NOMO-1 treated with DMSO at 0.1 percent for 48 hours (cell line): ENCODE measurements at regions not wholly inside any gene's neighbourhood (a gene's known extent, or its start where the extent isn't known, plus 50 kb on each side); places are given as distances from the start of the nearest gene placed in this dataset.

Experiments used
- DNase-seq: peaks from one replicate; lab custom pipeline; 2025; ENCODE audit not compliant: unreplicated experiment; lab: John Stamatoyannopoulos, UW

- no peak for DNase-seq
Observed at GRCh38 chr2:147792966-147793617, 51.7 kb upstream of the ACVR2A start.

- no peak for DNase-seq
Observed at GRCh38 chr2:147790580-147790979, 54.2 kb upstream of the ACVR2A start.

- no peak for DNase-seq
Observed at GRCh38 chr2:147789720-147790119, 55.1 kb upstream of the ACVR2A start.

GRCh38 chr2:147789287-147789686 is 55.5 kb upstream of the ACVR2A start:
- no peak for DNase-seq

GRCh38 chr2:147782141-147782930 is 62.5 kb upstream of the ACVR2A start:
- no peak for DNase-seq

- no peak for DNase-seq
Observed at GRCh38 chr2:147779440-147779839, 65.4 kb upstream of the ACVR2A start.

- no peak for DNase-seq
Observed at GRCh38 chr2:147777394-147777793, 67.4 kb upstream of the ACVR2A start.

GRCh38 chr2:147774805-147775204 is 70.0 kb upstream of the ACVR2A start:
- no peak for DNase-seq

GRCh38 chr2:147773479-147773878 is 71.3 kb upstream of the ACVR2A start:
- no peak for DNase-seq

- no peak for DNase-seq
Observed at GRCh38 chr2:147772781-147773180, 72.0 kb upstream of the ACVR2A start.

- DNase-seq, result no peak
Observed at GRCh38 chr2:147763861-147764260, 81.0 kb upstream of the ACVR2A start.

- no peak for DNase-seq
Observed at GRCh38 chr2:147760984-147761383, 83.8 kb upstream of the ACVR2A start.

GRCh38 chr2:147759536-147759935 is 85.3 kb upstream of the ACVR2A start:
- no peak for DNase-seq

GRCh38 chr2:147758821-147759220 is 86.0 kb upstream of the ACVR2A start:
- DNase-seq, result no peak

GRCh38 chr2:147756069-147756468 is 88.8 kb upstream of the ACVR2A start:
- no peak for DNase-seq

- DNase-seq, result no peak
Observed at GRCh38 chr2:147740211-147740927, 104.5 kb upstream of the ACVR2A start.

GRCh38 chr2:147739508-147739907 is 105.3 kb upstream of the ACVR2A start:
- DNase-seq, result no peak

GRCh38 chr2:147718831-147719230 is 126.0 kb upstream of the ACVR2A start:
- DNase-seq, result no peak

GRCh38 chr2:147716906-147717305 is 127.9 kb upstream of the ACVR2A start:
- DNase-seq, result no peak

GRCh38 chr2:147715807-147716206 is 129.0 kb upstream of the ACVR2A start:
- DNase-seq, result no peak

- DNase-seq, result no peak
Observed at GRCh38 chr2:147714582-147714981, 130.2 kb upstream of the ACVR2A start.

GRCh38 chr2:147713349-147713748 is 131.5 kb upstream of the ACVR2A start:
- DNase-seq, result no peak
